Cardiac fibroblast (primary cell): ENCODE measurements at regions not wholly inside any gene's neighbourhood (a gene's known extent, or its start where the extent isn't known, plus 50 kb on each side); places are given as distances from the start of the nearest gene placed in this dataset.

Source experiments
- DNase-seq, 2 donors: peaks; one replicate each; pipeline versions ENCODE4 v3.0.0 to v3.0.0-alpha.2; 2010; ENCODE audit warnings: low read depth in 2 of 2
- H3K4me3 ChIP-seq, 2 donors: replicated peaks in 1 of 2; 1 replicate in 1 of 2; 2 replicates in 1 of 2; pipeline ENCODE4 v1.5.1; 2011; ENCODE audit warnings: low read depth in 2 of 2, low read length in 2 of 2, mild to moderate bottlenecking in 2 of 2, moderate library complexity in 1 of 2
- TF ChIP-seq, protein P1 (sequence below): IDR thresholded peaks from one replicate; pipeline ENCODE4 v1.5.1; 2011; ENCODE audit warnings: low read depth, mild to moderate bottlenecking, low read length, inconsistent platforms

- no peak for DNase-seq
Observed at GRCh38 chr3:115450036-115450435, 173.3 kb upstream of the GAP43 start.

GRCh38 chr3:115464036-115464435 is 159.3 kb upstream of the GAP43 start:
- TF ChIP-seq, protein P1, sequence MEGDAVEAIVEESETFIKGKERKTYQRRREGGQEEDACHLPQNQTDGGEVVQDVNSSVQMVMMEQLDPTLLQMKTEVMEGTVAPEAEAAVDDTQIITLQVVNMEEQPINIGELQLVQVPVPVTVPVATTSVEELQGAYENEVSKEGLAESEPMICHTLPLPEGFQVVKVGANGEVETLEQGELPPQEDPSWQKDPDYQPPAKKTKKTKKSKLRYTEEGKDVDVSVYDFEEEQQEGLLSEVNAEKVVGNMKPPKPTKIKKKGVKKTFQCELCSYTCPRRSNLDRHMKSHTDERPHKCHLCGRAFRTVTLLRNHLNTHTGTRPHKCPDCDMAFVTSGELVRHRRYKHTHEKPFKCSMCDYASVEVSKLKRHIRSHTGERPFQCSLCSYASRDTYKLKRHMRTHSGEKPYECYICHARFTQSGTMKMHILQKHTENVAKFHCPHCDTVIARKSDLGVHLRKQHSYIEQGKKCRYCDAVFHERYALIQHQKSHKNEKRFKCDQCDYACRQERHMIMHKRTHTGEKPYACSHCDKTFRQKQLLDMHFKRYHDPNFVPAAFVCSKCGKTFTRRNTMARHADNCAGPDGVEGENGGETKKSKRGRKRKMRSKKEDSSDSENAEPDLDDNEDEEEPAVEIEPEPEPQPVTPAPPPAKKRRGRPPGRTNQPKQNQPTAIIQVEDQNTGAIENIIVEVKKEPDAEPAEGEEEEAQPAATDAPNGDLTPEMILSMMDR = no peak
- DNase-seq = no peak
- H3K4me3 ChIP-seq = no peak overlapping the region

More at GRCh38 chr3:115450036-115450435, 173.3 kb upstream of the GAP43 start:
- TF ChIP-seq, protein P1 = no peak
- no peak overlapping the region for H3K4me3 ChIP-seq

GRCh38 chr3:115469649-115470048 is 153.7 kb upstream of the GAP43 start:
- TF ChIP-seq, protein P1 = no peak
- DNase-seq = no peak
- no peak overlapping the region for H3K4me3 ChIP-seq

GRCh38 chr3:115470254-115470653 is 153.1 kb upstream of the GAP43 start:
- no peak for DNase-seq
- TF ChIP-seq, protein P1 = no peak
- no peak overlapping the region for H3K4me3 ChIP-seq

DNA sequence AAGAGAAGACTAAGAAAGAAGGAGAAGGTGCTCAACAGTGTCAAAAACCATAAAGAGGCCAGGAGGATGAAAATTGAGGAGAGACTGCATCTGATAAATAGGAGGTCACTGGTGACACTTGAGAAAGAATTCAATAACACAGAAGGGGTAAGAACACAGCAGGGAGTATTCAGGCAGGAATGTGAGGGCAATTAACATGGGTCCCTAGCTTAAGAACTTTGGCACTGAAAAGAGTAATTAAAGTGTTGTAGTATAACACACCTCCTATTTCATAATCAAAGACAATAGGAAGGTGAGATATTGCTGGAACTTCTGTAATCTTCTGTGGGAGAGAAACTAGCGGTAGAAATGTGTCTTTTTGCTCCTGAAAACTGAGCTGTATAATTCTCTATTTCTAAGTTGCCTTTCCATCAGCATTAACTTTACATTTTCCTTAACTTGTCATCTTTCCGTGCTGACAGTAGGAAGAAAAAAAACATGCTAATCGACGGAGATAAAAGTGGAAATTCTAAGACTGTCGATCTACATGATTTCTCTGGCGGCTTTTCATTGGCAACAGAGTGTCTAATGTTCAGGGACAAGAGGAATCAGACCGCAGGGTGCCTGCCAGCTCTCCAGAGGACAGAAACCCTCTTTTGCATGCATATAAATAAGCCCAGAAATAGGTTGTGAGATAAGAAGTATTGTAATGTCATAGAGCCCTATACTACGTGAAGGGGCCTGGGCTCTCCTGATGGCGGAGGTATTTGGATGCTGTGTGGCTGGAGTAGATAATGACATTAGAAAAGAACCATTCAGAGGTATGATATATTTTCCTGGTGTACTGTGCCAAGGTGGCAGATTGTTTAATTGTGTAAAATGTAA is 147.9 kb upstream of the GAP43 start:
- no peak for DNase-seq
- no peak overlapping the region for H3K4me3 ChIP-seq
- TF ChIP-seq, protein P1 = no peak

GRCh38 chr3:115476472-115476871 is 146.8 kb upstream of the GAP43 start:
- no peak overlapping the region for H3K4me3 ChIP-seq

More at GRCh38 chr3:115476472-115476871, 146.8 kb upstream of the GAP43 start:
- TF ChIP-seq, protein P1 = no peak
- DNase-seq = no peak
